ENCODE measurements at regions not wholly inside any gene's neighbourhood (a gene's known extent, or its start where the extent isn't known, plus 50 kb on each side); places are given as distances from the start of the nearest gene placed in this dataset.

GRCh38 chr7:124201768-124202349 is 169.0 kb upstream of the TMEM229A start:
- Histone ChIP-seq H3K9ac (ENCODE audit: insufficient read depth in 1 of 2, low read length in 2 of 2) (no peak overlapping the region), H3K4me1 (ENCODE audit: control insufficient read depth in 5 of 5, insufficient read depth in 5 of 5, low read length in 5 of 5) (peaks cover 0 to 1% (median 0%) of the 10 kb centered on the region in 5 donors), H3K9me3 (ENCODE audit: control insufficient read depth in 4 of 4, insufficient read depth in 3 of 4, low read length in 3 of 4) (peaks cover 0 to 3% (median 0%) of the 10 kb centered on the region in 4 donors), H3K36me3 (ENCODE audit: control insufficient read depth in 4 of 4, insufficient read depth in 4 of 4, low read length in 4 of 4) (no peaks in the 10 kb centered on the region), H3K27ac (ENCODE audit: low read depth in 1 of 2, low read length in 1 of 2) (no peak overlapping the region), H3K4me3 (no peak overlapping the region), H3K27me3 (ENCODE audit: control insufficient read depth in 3 of 3, insufficient read depth in 3 of 3, low read length in 2 of 3) (no peaks in the 10 kb centered on the region)
- no peak for ATAC-seq (ENCODE audit: insufficient read depth, low FRiP score)
- no peak for DNase-seq
- no peak for TF ChIP-seq CTCF (IDR thresholded peaks at IDR 0.05; ENCODE audit: control extremely low read depth, extremely low read depth)
- WGBS, 2 donors: 65 to 67% methylated on average over 3 of the region's 3 CpGs

GRCh38 chr7:124196519-124196918 is 163.7 kb upstream of the TMEM229A start:
- no peak for DNase-seq
- Histone ChIP-seq H3K9me3 (ENCODE audit: control insufficient read depth in 4 of 4, insufficient read depth in 3 of 4, low read length in 3 of 4) (peaks cover 0 to 2% (median 0%) of the 10 kb centered on the region in 4 donors), H3K27ac (ENCODE audit: low read depth in 1 of 2, low read length in 1 of 2) (no peak overlapping the region), H3K4me3 (no peak overlapping the region), H3K36me3 (ENCODE audit: control insufficient read depth in 4 of 4, insufficient read depth in 4 of 4, low read length in 4 of 4) (no peaks in the 10 kb centered on the region), H3K27me3 (ENCODE audit: control insufficient read depth in 3 of 3, insufficient read depth in 3 of 3, low read length in 2 of 3) (no peaks in the 10 kb centered on the region), H3K9ac (ENCODE audit: insufficient read depth in 1 of 2, low read length in 2 of 2) (no peak overlapping the region), H3K4me1 (ENCODE audit: control insufficient read depth in 5 of 5, insufficient read depth in 5 of 5, low read length in 5 of 5) (peaks cover 0 to 2% (median 0%) of the 10 kb centered on the region in 5 donors)
- 42 to 50% methylated on average over 2 of the region's 2 CpGs for WGBS, 2 donors
- ATAC-seq (ENCODE audit: insufficient read depth, low FRiP score): no peak
- TF ChIP-seq CTCF (IDR thresholded peaks at IDR 0.05; ENCODE audit: control extremely low read depth, extremely low read depth): no peak

GRCh38 chr7:124192885-124193284 is 160.0 kb upstream of the TMEM229A start:
- no peak for TF ChIP-seq CTCF (IDR thresholded peaks at IDR 0.05; ENCODE audit: control extremely low read depth, extremely low read depth)
- Histone ChIP-seq H3K36me3 (ENCODE audit: control insufficient read depth in 4 of 4, insufficient read depth in 4 of 4, low read length in 4 of 4) (no peaks in the 10 kb centered on the region), H3K9me3 (ENCODE audit: control insufficient read depth in 4 of 4, insufficient read depth in 3 of 4, low read length in 3 of 4) (peaks cover 0 to 2% (median 0%) of the 10 kb centered on the region in 4 donors), H3K27me3 (ENCODE audit: control insufficient read depth in 3 of 3, insufficient read depth in 3 of 3, low read length in 2 of 3) (no peaks in the 10 kb centered on the region), H3K9ac (ENCODE audit: insufficient read depth in 1 of 2, low read length in 2 of 2) (no peak overlapping the region), H3K4me3 (no peak overlapping the region), H3K4me1 (ENCODE audit: control insufficient read depth in 5 of 5, insufficient read depth in 5 of 5, low read length in 5 of 5) (peaks cover 0 to 2% (median 0%) of the 10 kb centered on the region in 5 donors), H3K27ac (ENCODE audit: low read depth in 1 of 2, low read length in 1 of 2) (no peak overlapping the region)
- DNase-seq (no peak), ATAC-seq (ENCODE audit: insufficient read depth, low FRiP score) (no peak)

GRCh38 chr7:124191713-124192112 is 158.8 kb upstream of the TMEM229A start:
- ATAC-seq (ENCODE audit: insufficient read depth, low FRiP score) (no peak), DNase-seq (no peak)
- Histone ChIP-seq H3K9me3 (ENCODE audit: control insufficient read depth in 4 of 4, insufficient read depth in 3 of 4, low read length in 3 of 4) (peaks cover 0 to 2% (median 0%) of the 10 kb centered on the region in 4 donors), H3K27ac (ENCODE audit: low read depth in 1 of 2, low read length in 1 of 2) (no peak overlapping the region), H3K27me3 (ENCODE audit: control insufficient read depth in 3 of 3, insufficient read depth in 3 of 3, low read length in 2 of 3) (no peaks in the 10 kb centered on the region), H3K4me1 (ENCODE audit: control insufficient read depth in 5 of 5, insufficient read depth in 5 of 5, low read length in 5 of 5) (peaks cover 0 to 2% (median 0%) of the 10 kb centered on the region in 5 donors), H3K36me3 (ENCODE audit: control insufficient read depth in 4 of 4, insufficient read depth in 4 of 4, low read length in 4 of 4) (no peaks in the 10 kb centered on the region), H3K9ac (ENCODE audit: insufficient read depth in 1 of 2, low read length in 2 of 2) (no peak overlapping the region), H3K4me3 (no peak overlapping the region)
- TF ChIP-seq CTCF (IDR thresholded peaks at IDR 0.05; ENCODE audit: control extremely low read depth, extremely low read depth): no peak
- WGBS, 2 donors: 54 to 66% methylated on average over 1 of the region's 1 CpG
